AG04449 (cell line): ENCODE measurements at regions not wholly inside any gene's neighbourhood (a gene's known extent, or its start where the extent isn't known, plus 50 kb on each side); places are given as distances from the start of the nearest gene placed in this dataset.

Source experiments
- CTCF ChIA-PET: fragments of 350-600 bp; formaldehyde crosslinking; extraction: SDS; loops from one replicate; lab custom pipeline; 2021; ENCODE audit warnings: antibody characterized with exemption; lab: Yijun Ruan, JAX
- POLR2A ChIA-PET: fragments of 400-600, 350-600 bp; formaldehyde crosslinking; extraction: SDS; loops from one replicate; lab custom pipeline; 2020; ENCODE audit warnings: antibody characterized with exemption, inconsistent platforms; lab: Yijun Ruan, JAX
- DNase-seq: peaks from one replicate; pipeline ENCODE4 v3.0.0-alpha.2; 2010; ENCODE audit warnings: low read depth, low spot score
- H3K4me3 ChIP-seq: 2 replicates; pipeline ENCODE4 v1.5.1; 2011; ENCODE audit warnings: low read depth, mild to moderate bottlenecking, control low read depth, low read length
- CTCF ChIP-seq: IDR thresholded peaks from one replicate; pipeline ENCODE4 v1.5.1; 2011; ENCODE audit warnings: mild to moderate bottlenecking, moderate library complexity, low read length, control low read depth, inconsistent platforms; ENCODE audit not compliant: insufficient read depth; ENCODE audit errors: missing control alignments

- H3K4me3 ChIP-seq, result no peak overlapping the region
- ChIA-PET CTCF (interaction anchor here (1.2 kb wide), 1 partner anchor 8 kb away, joined by 3 read pairs; no protein-coding TSS in a partner anchor), POLR2A (no interaction called here)
- no peak for DNase-seq
- TF ChIP-seq CTCF, result no peak
Measured at GRCh38 chr14:58820032-58820431, 182.3 kb downstream of the DACT1 start.

GRCh38 chr14:58821421-58821820 is 183.7 kb downstream of the DACT1 start:
- POLR2A ChIA-PET, result no interaction called here
- CTCF ChIA-PET, result interaction anchor here (1.0 to 1.3 kb wide), 2 partner anchors 12 to 13 kb away, joined by 3 to 4 read pairs; no protein-coding TSS in a partner anchor
- DNase-seq, result no peak
- no peak overlapping the region for H3K4me3 ChIP-seq
- no peak for TF ChIP-seq CTCF

GRCh38 chr14:58822856-58823255 is 185.1 kb downstream of the DACT1 start:
- TF ChIP-seq CTCF, result no peak
- ChIA-PET CTCF (interaction anchor here (1.1 to 1.6 kb wide), 2 partner anchors 20 to 322 kb away, joined by 4 to 5 read pairs; no protein-coding TSS in a partner anchor), POLR2A (no interaction called here)
- no peak for DNase-seq
- H3K4me3 ChIP-seq, result no peak overlapping the region

GRCh38 chr14:58823312-58823711 is 185.6 kb downstream of the DACT1 start:
- DNase-seq, result no peak
- POLR2A ChIA-PET, result interaction anchor here (0.7 kb wide), 1 partner anchor 88 kb away, joined by 4 read pairs; no protein-coding TSS in a partner anchor
- CTCF ChIA-PET, result interaction anchor here (1.1 to 1.6 kb wide), 2 partner anchors 20 to 322 kb away, joined by 4 to 5 read pairs; no protein-coding TSS in a partner anchor
- no peak for TF ChIP-seq CTCF
- H3K4me3 ChIP-seq, result no peak overlapping the region

GRCh38 chr14:58824106-58824505 is 186.3 kb downstream of the DACT1 start:
- POLR2A ChIA-PET, result interaction anchor here (0.7 kb wide), 1 partner anchor 89 kb away, joined by 4 read pairs; no protein-coding TSS in a partner anchor
- no peak overlapping the region for H3K4me3 ChIP-seq
- CTCF ChIA-PET, result no interaction called here
- no peak for TF ChIP-seq CTCF
- no peak for DNase-seq

- no peak overlapping the region for H3K4me3 ChIP-seq
- CTCF ChIA-PET, result no interaction called here
- DNase-seq, result no peak
- TF ChIP-seq CTCF, result no peak
- POLR2A ChIA-PET, result no interaction called here
Measured at GRCh38 chr14:58824796-58825195, 187.0 kb downstream of the DACT1 start.
